NAMALWA (cell line): ENCODE measurements at regions not wholly inside any gene's neighbourhood (a gene's known extent, or its start where the extent isn't known, plus 50 kb on each side); places are given as distances from the start of the nearest gene placed in this dataset.

Experiments used
- DNase-seq: peaks from one replicate; pipeline ENCODE4 v3.0.0-alpha.2; 2015; ENCODE audit warnings: low spot score

- DNase-seq, result no peak
These were observed 92.7 kb upstream of the SLC38A2 start for GRCh38 chr12:46465307-46465706.

- no peak for DNase-seq
These were observed 92.3 kb upstream of the SLC38A2 start for GRCh38 chr12:46464863-46465262.

GRCh38 chr12:46462641-46463355 lies 90.2 kb upstream of the SLC38A2 start:
- no peak for DNase-seq

- DNase-seq, result no peak
These were observed 89.5 kb upstream of the SLC38A2 start for GRCh38 chr12:46461907-46462640.

- no peak for DNase-seq
These were observed 88.9 kb upstream of the SLC38A2 start for GRCh38 chr12:46461459-46461858.

- DNase-seq, result no peak
These were observed 88.2 kb upstream of the SLC38A2 start for GRCh38 chr12:46460682-46461210.

- peak; percentile 19 for DNase-seq
These were observed 87.4 kb upstream of the SLC38A2 start for GRCh38 chr12:46459861-46460545.

GRCh38 chr12:46459111-46459510 lies 86.5 kb upstream of the SLC38A2 start:
- no peak for DNase-seq

- no peak for DNase-seq
These were observed 86.0 kb upstream of the SLC38A2 start for GRCh38 chr12:46458500-46459102.

- no peak for DNase-seq
These were observed 85.4 kb upstream of the SLC38A2 start for GRCh38 chr12:46457958-46458357.

GRCh38 chr12:46456356-46457334 lies 84.1 kb upstream of the SLC38A2 start:
- no peak for DNase-seq

- DNase-seq, result no peak
These were observed 83.2 kb upstream of the SLC38A2 start for GRCh38 chr12:46455648-46456352.

- DNase-seq, result no peak
These were observed 82.4 kb upstream of the SLC38A2 start for GRCh38 chr12:46454981-46455380.

GRCh38 chr12:46453428-46453827 lies 80.9 kb upstream of the SLC38A2 start:
- DNase-seq, result no peak

- no peak for DNase-seq
These were observed 80.2 kb upstream of the SLC38A2 start for GRCh38 chr12:46452776-46453175.

- no peak for DNase-seq
These were observed 79.6 kb upstream of the SLC38A2 start for GRCh38 chr12:46452061-46452615.

GRCh38 chr12:46451276-46452021 lies 78.9 kb upstream of the SLC38A2 start:
- DNase-seq, result no peak

GRCh38 chr12:46450279-46450748 lies 77.7 kb upstream of the SLC38A2 start:
- no peak for DNase-seq

GRCh38 chr12:46449856-46450255 lies 77.3 kb upstream of the SLC38A2 start:
- DNase-seq, result no peak
